ENCODE measurements at regions not wholly inside any gene's neighbourhood (a gene's known extent, or its start where the extent isn't known, plus 50 kb on each side); places are given as distances from the start of the nearest gene placed in this dataset.

- DNase-seq = no peak
These were observed 1861.7 kb upstream of the SEL1L start for GRCh38 chr14:83395321-83395720.

GRCh38 chr14:83416476-83416875 is 1882.8 kb upstream of the SEL1L start:
- DNase-seq = no peak

GRCh38 chr14:83419420-83419819 is 1885.8 kb upstream of the SEL1L start:
- no peak for DNase-seq

GRCh38 chr14:83421711-83422110 is 1888.1 kb upstream of the SEL1L start:
- no peak for DNase-seq

- no peak for DNase-seq
These were observed 1891.5 kb upstream of the SEL1L start for GRCh38 chr14:83425138-83425537.

- no peak for DNase-seq
These were observed 1892.1 kb upstream of the SEL1L start for GRCh38 chr14:83425706-83426105.

- DNase-seq = no peak
These were observed 1900.0 kb upstream of the SEL1L start for GRCh38 chr14:83433618-83434017.

GRCh38 chr14:83441801-83442200 is 1908.1 kb upstream of the SEL1L start:
- DNase-seq = no peak

- no peak for DNase-seq
These were observed 1921.9 kb upstream of the SEL1L start for GRCh38 chr14:83455561-83455960.

- no peak for DNase-seq
These were observed 1927.9 kb upstream of the SEL1L start for GRCh38 chr14:83461521-83461920.

GRCh38 chr14:83462759-83463158 is 1929.1 kb upstream of the SEL1L start:
- no peak for DNase-seq

GRCh38 chr14:83463500-83464098 is 1929.9 kb upstream of the SEL1L start:
- no peak for DNase-seq

- no peak for DNase-seq
These were observed 1934.2 kb upstream of the SEL1L start for GRCh38 chr14:83467811-83468210.

GRCh38 chr14:83470466-83470865 is 1936.8 kb upstream of the SEL1L start:
- DNase-seq = no peak

GRCh38 chr14:83470959-83471695 is 1937.5 kb upstream of the SEL1L start:
- DNase-seq = no peak

- no peak for DNase-seq
These were observed 1940.0 kb upstream of the SEL1L start for GRCh38 chr14:83473416-83474235.

- no peak for DNase-seq
These were observed 1945.1 kb upstream of the SEL1L start for GRCh38 chr14:83478741-83479140.

- no peak for DNase-seq
These were observed 1949.4 kb upstream of the SEL1L start for GRCh38 chr14:83483063-83483462.

GRCh38 chr14:83485591-83485990 is 1951.9 kb upstream of the SEL1L start:
- no peak for DNase-seq

GRCh38 chr14:83491091-83491490 is 1957.4 kb upstream of the SEL1L start:
- DNase-seq = no peak

- DNase-seq = no peak
These were observed 1987.2 kb upstream of the SEL1L start for GRCh38 chr14:83520837-83521236.

GRCh38 chr14:83529531-83529930 is 1995.9 kb upstream of the SEL1L start:
- no peak for DNase-seq

GRCh38 chr14:83533734-83534133 is 1996.2 kb upstream of the FLRT2 start:
- DNase-seq = no peak

- no peak for DNase-seq
These were observed 1994.9 kb upstream of the FLRT2 start for GRCh38 chr14:83534995-83535394.

Data from CD4-positive, alpha-beta T cell treated with Interleukin-1 beta for 1 hour (primary cell).